ENCODE measurements at regions not wholly inside any gene's neighbourhood (a gene's known extent, or its start where the extent isn't known, plus 50 kb on each side); places are given as distances from the start of the nearest gene placed in this dataset.
"Not testable (repeated sequence)": the region's sequence is repeated elsewhere in the genome, so short reads cannot be mapped to it uniquely, and the experiment has no call there.

GRCh38 chr2:52034706-52035105 lies 1002.8 kb upstream of the NRXN1 start:
- no peak for DNase-seq (ENCODE audit: low spot score)
- in situ Hi-C loops (cut with HindIII; ENCODE audit: low sequenced_read_pairs), result no loop called here

GRCh38 chr2:52022006-52022405 lies 990.1 kb upstream of the NRXN1 start:
- no peak for DNase-seq (ENCODE audit: low spot score)
- in situ Hi-C loops (cut with HindIII; ENCODE audit: low sequenced_read_pairs), result no loop called here

DNA sequence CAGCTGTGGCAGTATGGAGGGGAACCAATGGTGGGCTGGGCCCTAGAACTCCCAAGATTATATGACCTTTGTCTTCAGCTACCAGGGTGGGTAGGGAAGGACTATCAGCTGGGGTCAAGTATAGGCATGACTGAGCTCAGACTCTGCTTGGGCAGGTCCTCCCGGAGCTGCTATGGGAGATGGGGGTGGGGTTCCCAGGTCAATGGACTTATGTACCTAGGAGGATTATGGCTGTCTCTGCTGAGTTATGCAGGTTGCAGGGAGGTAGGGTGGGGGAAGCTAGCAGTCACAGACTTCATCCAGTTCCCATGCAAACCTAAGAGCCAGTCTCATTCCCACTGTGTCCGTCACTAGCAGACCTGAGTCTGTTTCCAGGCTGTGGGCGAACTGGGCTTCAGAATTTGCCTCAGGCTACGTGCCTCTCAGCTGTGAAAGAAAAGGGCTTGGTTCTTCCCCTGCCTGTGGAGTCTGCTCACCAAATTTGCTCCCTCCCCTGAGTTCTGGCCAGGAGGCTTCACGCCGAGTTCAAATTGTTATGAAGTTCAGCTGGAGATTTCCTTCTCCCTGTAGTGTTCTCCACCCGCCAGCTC lies 985.8 kb upstream of the NRXN1 start:
- no peak for DNase-seq (ENCODE audit: low spot score)
- in situ Hi-C loops (cut with HindIII; ENCODE audit: low sequenced_read_pairs), result no loop called here

- in situ Hi-C loops (cut with HindIII; ENCODE audit: low sequenced_read_pairs); DNase-seq (ENCODE audit: low spot score): not testable (repeated sequence)
Measured at GRCh38 chr2:52006821-52007366, 975.0 kb upstream of the NRXN1 start.

DNA sequence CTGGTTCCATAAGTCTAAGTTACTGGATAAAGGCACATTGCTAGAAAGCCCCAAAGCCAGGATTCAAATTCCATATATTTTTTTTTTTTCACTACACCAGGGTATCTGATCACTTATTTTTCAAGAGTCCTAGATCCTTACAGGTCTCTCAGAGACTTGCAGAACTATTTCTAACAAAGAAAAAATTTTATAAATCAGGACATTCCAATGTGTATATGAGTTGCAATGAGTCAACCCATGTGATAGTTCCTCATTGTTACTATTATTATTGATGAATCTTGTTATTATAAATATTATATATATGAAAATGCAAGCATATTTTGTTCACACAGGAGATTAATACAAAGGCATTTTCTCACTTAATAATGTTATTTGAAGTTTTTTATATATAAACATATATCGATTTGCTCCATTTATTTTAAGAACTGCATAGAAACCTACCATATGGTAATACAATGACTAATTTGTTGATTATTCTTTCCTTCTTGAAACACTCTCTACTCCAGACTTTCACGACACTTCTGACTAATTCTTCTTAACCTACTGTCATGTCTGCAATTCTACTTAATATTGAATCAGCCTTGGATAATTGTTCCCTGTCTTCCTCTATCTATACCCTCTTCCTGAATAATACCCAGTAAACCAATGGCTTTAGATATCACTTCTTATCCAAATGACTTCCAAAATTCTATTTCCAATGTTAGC lies 968.4 kb upstream of the NRXN1 start:
- no peak for DNase-seq (ENCODE audit: low spot score)
- in situ Hi-C loops (cut with HindIII; ENCODE audit: low sequenced_read_pairs), result no loop called here

DNA sequence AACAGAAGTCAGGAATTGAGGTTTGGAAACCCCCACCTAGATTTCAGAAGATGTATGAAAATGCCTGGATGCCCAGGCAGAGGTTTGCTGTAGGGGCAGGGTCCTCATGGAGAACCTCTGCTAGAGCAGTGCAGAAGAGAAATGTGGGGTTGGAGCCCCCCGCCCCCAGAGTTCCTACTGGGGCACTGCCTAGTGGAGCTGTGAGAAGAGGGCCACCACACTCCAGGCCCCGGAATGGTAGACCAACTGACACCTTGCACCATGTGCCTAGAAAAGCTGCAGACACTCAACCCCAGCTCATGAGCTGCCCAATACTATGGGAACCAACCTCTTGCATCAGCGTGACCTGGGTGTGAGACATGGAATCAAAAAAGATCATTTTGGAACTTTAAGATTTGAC lies 967.0 kb upstream of the NRXN1 start:
- DNase-seq (ENCODE audit: low spot score), result no peak
- in situ Hi-C loops (cut with HindIII; ENCODE audit: low sequenced_read_pairs), result no loop called here

- in situ Hi-C loops (cut with HindIII; ENCODE audit: low sequenced_read_pairs), result no loop called here
- no peak for DNase-seq (ENCODE audit: low spot score)
Measured at GRCh38 chr2:51997571-51997970, 965.6 kb upstream of the NRXN1 start.

GRCh38 chr2:51995293-51995692 lies 963.4 kb upstream of the NRXN1 start:
- in situ Hi-C loops (cut with HindIII; ENCODE audit: low sequenced_read_pairs), result no loop called here
- DNase-seq (ENCODE audit: low spot score), result no peak

DNA sequence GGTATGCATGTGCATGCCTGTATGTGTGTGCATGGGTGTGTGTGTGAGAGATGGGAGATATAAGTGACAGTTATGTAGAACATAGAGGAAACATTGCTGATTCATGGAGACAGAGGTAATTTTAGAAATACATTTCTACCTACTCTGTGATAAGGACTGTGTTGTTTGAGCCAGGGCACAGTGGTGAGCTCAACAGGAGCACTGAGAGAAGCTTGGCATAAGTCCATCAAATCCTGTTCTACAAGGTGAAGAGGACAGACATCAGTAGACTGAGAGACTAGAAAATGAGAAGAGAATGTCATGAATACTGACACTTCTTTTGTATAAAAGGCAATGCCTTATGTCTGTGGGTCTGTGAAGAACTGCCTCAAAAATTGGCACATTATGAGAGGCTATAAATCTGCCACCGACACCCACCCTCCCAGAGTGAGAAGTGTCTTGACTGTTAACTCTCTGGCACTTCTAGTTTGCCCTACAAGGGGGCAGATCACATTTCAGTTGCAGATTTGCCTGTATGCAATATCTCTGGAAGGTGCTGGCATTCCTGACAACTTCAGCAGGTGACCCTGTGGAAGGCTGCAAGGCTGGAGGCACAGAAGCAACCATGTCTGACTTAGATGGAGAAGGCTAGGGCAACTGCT lies 962.3 kb upstream of the NRXN1 start:
- peak; percentile 20 for DNase-seq (ENCODE audit: low spot score)
- in situ Hi-C loops (cut with HindIII; ENCODE audit: low sequenced_read_pairs), result no loop called here

DNA sequence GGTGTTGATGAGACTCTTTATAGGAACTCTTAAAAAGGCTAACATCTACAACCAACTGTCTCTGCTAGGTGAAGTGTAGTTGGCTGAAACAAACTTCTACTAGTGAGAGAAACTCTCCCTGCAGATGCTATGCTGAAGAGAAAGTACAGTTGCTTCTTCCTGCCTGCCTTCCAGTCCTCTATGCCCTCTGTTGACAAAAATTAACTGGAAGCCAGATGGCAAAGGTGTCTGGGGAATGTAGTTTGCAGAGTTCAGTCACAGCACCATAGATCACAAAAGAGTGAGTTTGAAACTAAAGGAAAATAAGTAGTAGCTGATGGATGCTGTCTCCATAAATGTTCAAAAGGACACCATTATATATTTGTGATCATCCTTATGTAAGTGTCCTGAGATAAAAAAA lies 958.8 kb upstream of the NRXN1 start:
- in situ Hi-C loops (cut with HindIII; ENCODE audit: low sequenced_read_pairs), result no loop called here
- DNase-seq (ENCODE audit: low spot score), result no peak

DNA sequence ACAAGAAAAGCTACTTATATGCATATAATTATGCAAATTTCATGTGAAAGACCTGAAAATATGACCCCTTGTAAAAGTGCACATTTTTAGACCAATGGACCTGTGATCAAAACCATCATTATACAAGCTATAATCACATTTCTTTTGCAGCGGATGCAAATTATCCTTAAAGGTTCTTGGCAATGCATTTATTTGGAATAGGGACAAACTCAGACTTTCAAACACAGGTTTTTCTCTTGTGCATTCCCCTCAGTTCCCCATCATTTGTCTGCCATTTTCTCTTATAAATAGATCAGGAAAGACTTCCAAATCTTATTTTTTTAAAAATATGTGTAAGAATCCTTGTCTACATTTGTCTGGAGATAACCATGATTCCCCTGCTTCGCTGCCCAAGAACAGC lies 954.2 kb upstream of the NRXN1 start:
- in situ Hi-C loops (cut with HindIII; ENCODE audit: low sequenced_read_pairs), result no loop called here
- no peak for DNase-seq (ENCODE audit: low spot score)

- no peak for DNase-seq (ENCODE audit: low spot score)
Measured at GRCh38 chr2:51981783-51982182, 949.9 kb upstream of the NRXN1 start.

DNA sequence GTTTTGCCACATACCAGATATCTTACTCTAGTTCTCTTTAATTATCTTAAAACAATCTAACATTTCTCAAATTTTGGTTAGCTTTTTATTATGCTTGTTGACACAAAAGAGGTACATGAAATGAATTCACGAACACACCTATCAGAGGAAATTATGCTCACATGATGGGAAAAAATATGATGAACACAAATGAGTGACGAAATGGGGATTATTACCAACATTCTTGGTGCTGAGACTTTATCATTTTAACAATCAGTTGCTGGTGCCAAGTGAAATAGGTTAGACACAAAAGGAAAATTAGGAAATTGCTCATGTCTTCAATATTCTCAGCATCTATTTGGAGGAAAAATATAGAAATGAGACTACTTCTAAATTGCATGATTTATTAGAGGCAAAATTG lies 944.7 kb upstream of the NRXN1 start:
- in situ Hi-C loops (cut with HindIII; ENCODE audit: low sequenced_read_pairs), result no loop called here
- no peak for DNase-seq (ENCODE audit: low spot score)

More at GRCh38 chr2:51981783-51982182, 949.9 kb upstream of the NRXN1 start:
- in situ Hi-C loops (cut with HindIII; ENCODE audit: low sequenced_read_pairs), result no loop called here

DNA sequence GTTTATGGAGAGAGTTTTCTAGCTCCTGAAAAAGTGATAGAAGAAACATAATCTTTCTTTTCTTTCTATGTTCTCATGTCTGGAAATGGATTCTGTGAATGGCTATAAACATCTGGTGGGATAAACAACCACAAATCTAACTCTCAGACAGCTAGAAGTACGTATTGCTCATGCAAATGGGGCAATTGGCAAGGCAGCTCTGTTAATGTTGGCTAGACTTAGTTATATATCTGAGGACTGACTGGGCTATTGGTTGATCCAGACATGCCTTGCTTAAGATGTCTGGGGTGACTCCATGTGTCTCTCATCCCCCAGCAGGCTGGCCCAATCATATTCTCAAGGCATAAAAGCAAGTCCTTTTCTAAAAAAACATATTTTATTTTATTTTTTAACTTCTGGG lies 939.2 kb upstream of the NRXN1 start:
- in situ Hi-C loops (cut with HindIII; ENCODE audit: low sequenced_read_pairs), result no loop called here
- no peak for DNase-seq (ENCODE audit: low spot score)

GRCh38 chr2:51969347-51969746 lies 937.4 kb upstream of the NRXN1 start:
- DNase-seq (ENCODE audit: low spot score), result no peak
- in situ Hi-C loops (cut with HindIII; ENCODE audit: low sequenced_read_pairs), result no loop called here

GRCh38 chr2:51960841-51961335 lies 929.0 kb upstream of the NRXN1 start:
- DNase-seq (ENCODE audit: low spot score), result no peak
- in situ Hi-C loops (cut with HindIII; ENCODE audit: low sequenced_read_pairs), result no loop called here

DNA sequence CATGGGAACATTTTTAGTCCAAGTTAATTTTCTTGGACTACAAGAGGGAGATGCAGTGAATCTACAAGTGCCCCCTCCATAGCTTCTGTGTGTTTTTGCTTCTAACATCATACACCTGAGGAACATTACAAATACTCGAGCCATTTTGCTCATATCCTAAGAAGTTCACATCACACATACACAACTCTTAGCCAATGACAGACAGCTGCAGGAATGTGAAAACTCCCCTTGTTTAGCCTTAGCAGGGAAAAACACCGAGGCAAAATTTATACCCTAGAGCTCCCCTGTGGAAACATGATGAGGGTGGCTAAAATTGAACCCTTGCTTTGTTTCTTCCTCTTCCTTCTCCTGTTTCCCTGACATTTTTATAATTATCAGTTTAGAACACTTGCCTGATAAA lies 928.3 kb upstream of the NRXN1 start:
- in situ Hi-C loops (cut with HindIII; ENCODE audit: low sequenced_read_pairs), result no loop called here
- no peak for DNase-seq (ENCODE audit: low spot score)

DNA sequence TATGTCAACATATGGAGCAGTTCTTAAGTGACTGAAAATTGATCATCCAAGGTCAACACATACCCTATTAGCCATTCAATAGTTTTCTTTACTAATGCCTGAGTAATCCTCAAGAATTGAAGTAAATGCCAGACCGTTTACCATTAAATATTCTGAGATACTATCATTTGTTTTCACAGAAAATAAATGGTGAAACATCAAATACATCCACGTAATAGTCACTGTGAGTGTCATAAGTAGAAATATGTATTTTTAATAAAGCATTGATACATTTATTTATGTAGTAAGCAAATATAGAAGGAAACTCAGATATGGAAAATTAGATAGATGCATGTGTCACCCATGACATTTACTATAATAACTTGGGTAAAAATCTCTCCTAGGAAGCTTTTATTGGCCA lies 927.8 kb upstream of the NRXN1 start:
- in situ Hi-C loops (cut with HindIII; ENCODE audit: low sequenced_read_pairs), result no loop called here
- DNase-seq (ENCODE audit: low spot score), result no peak

DNA sequence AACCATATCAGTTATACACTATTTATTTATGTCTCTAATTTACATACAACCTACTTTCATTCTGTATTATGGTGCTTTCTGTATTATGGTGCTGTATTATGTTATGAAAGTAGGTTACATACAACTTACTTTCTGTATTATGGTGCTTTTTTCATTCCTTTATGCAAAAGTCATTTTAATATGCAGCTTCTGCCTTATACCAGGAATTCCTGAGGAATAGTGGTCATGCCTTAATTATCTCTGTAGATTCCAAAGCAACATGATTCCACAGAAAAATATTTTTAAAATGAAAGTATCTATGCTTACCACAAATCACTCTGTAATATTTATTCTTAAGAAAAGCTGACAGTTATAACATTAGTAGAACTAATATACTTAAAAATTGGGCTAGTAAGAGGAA lies 922.0 kb upstream of the NRXN1 start:
- no peak for DNase-seq (ENCODE audit: low spot score)
- in situ Hi-C loops (cut with HindIII; ENCODE audit: low sequenced_read_pairs), result no loop called here

- no peak for DNase-seq (ENCODE audit: low spot score)
- in situ Hi-C loops (cut with HindIII; ENCODE audit: low sequenced_read_pairs), result no loop called here
Measured at GRCh38 chr2:51921076-51921475, 889.1 kb upstream of the NRXN1 start.

All from G401 (cell line).